NT2/D1 (cell line): ENCODE measurements at regions not wholly inside any gene's neighbourhood (a gene's known extent, or its start where the extent isn't known, plus 50 kb on each side); places are given as distances from the start of the nearest gene placed in this dataset.

Source experiments
- YY1 ChIP-seq: IDR thresholded peaks from 2 replicates; pipeline ENCODE4 v1.6.1; 2011; ENCODE audit not compliant: insufficient read length, insufficient read depth
- ZNF274 ChIP-seq: IDR thresholded peaks from 2 replicates; pipeline ENCODE4 v1.6.1; 2011; ENCODE audit warnings: mild to moderate bottlenecking, low read depth, low read length

DNA sequence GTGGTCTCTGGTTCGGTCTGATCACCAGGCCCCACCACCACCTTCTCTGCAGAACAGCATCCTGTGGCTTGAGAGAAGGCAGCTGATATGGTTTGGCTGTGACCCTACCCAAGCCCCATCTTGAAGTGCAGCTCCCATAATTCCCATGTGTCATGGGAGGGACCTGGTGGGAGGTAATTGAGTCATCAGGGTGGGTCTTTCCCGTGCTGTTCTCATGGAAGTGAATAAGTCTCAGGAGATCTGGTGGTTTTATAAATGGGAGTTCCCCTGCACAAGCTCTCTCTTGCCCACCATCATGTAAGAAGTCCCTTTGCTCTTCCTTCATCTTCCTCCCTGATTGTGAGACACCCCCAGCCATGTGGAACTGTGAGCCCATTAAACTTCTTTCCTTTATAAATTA, 352.3 kb upstream of the CDH5 start:
- TF ChIP-seq YY1, result no peak
- no peak for TF ChIP-seq ZNF274
